Activated gamma-delta T cell treated with Interleukin-2 at 50 U/mL for 16 hours (primary cell): ENCODE measurements at regions not wholly inside any gene's neighbourhood (a gene's known extent, or its start where the extent isn't known, plus 50 kb on each side); places are given as distances from the start of the nearest gene placed in this dataset.

ENCODE experiments used
- DNase-seq: peaks from one replicate; pipeline ENCODE4 v3.0.0-alpha.2; 2020

DNA sequence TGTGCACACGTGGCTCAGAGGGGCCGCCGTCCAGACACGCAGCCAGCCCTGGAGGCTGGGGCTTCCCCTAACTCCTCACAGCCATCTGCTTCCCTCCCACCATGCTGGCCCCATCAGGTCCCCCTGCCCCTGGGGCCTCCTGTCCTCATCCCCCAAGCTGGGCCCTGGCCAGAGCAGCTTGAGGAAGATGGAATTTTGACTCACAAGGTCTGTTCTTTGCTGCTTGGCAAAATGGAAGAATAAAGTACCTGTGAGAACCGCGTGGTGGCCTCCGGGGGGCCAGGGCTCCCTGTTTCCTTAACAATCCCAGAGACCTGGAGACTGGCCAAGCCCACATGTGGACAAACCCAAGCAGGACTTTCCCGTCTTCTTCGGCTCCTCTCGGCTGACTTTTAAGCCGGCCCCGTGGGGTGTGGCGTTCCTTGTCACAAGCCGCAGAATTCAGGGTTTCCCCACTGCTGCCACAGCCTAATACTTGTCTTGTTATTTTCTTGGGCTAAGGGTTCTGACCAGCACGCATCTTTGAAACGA, 872.8 kb downstream of the BRD1 start:
- DNase-seq, result peak; percentile 0

DNA sequence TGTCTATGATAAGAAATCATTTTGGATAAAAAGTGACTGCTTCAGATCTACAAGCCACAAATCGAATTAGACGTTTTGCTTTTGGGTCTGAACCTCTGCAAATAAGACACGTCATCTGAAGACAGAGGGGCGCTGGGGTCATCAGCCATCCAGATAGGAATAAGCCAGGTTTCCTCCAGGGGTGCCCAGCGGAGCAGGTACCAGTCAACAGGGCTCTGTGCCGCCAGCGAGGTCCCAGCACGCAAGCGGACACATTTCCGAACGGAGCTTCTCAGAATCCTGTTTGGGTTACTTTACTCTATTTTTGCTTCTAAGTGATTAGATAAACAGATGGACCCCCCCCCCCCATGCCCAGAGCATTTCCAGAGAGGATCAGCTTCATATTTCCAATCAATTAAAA, 873.8 kb downstream of the BRD1 start:
- no peak for DNase-seq

DNA sequence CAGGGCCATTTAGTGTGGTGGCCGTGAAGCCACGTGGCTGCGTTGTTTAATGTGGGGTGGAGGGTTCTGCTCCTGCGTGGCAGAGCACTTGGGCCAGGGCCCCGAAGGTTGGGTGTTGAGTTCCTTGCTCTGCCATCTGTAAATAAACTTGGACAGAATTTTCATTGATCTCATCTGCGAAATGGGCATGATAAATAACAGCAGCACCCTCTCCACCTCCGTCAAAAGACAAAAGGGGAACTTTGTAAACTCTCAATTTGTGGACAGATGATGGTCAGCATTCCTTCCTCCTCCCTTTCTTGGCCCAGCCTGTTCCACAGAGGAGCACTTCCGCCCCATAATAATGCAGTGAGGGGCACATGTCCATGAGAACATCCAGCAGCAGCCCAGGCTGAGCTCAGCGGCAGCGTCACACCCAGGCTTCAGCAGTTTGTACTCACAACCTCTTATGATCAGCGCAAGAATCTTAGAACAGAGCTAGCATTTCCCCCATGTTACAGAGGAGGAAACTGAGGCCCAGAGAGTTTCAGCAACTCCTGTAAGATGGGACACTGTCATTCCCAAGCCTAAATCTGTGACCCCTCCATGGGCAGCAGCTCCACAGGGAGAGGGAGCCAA, 874.5 kb downstream of the BRD1 start:
- DNase-seq, result no peak

DNA sequence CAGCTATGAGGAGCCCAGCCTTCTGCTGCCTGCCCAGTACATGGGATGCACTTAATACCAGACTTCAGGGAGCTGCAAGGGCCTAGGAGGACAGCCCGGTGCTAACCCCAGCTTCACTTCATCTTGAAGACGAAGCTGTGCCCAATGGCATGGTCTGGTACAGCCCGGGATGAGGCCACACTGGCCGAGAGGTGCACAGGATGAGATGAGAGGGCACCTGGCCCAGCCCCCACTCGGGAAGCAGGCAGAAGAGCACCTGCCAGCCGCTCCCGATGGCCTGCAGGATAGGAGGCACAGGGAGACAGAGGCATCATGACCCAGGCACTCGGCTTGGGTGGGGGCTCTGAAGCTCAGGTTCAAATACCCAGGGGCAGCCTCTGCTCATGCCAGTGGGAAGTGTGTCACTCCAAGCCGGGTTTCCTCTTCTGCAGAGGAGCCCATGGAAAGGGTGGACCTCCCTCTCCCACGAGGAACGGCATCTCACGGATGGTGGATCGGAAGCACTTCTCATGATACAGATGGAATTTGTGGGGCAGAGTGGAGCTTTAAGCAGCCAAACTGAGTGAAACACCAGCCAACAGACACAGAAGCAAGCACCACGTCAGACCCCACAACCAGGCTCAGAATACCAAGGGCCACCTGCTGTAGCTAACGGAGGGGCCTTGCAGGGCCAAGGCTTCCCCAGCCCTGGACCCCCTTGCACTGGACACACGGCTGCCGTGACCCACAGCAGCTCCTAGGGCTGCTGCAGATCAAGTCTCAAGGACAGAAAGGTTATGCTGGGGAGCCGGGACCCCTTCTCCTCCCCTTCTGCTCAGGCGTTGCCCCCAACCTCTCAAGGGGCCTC, 875.2 kb downstream of the BRD1 start:
- no peak for DNase-seq

DNA sequence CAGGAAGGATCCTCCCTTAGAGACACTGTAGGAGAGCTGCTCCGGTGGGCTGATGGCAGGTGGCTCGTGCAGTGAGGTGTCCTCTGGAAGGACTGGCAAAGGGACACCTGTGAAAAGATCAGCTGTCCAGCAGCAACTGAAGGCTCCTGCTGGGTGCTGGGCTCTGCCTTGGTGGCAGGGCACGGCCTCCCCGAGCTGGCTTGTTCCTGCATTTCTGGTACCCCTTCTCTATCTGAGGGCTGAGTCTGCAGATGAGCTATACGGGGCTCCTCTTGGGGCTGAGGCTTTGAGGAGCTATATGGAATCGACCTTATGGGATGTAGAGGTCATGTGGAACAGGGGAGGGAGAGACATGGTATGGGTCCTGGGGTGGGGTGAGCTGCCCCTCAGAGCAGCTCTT, 875.8 kb downstream of the BRD1 start:
- DNase-seq, result no peak

DNA sequence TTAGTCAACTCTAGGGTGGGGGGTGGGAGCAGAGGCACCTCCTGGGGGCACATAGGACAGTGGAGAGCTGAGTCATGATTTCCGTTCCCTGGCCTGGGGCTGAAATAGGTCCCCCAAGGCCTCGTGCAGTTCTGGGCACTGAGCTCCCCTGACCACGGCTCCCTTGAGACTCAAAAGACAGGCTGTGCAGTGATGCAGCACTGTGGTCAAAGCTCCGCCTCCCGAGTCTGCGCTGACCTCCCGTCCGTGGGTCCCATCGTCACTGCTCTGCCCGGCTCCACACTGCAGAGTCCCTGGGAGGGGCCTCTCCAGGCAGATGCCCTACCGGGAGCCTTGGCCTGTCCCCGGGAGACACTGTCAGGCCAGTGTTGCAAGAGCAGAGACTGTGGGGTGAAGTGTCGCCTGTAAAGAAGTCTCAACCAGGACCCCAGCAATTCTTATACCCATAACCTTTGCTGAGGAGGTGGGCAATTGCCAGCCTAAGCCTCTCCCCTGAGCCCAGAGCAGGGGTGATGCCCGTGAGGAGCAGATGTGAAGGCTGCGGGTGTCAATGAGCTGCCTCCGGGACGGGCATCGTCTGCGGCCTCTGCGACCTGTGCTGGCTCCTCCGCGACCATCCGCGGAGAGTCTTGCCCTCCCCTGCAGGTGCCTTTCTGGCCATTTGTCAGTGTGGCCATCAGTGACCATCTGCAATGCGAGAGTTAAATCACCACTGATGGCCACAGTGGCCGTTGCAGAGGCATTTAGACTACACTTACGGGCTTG, 877.3 kb downstream of the BRD1 start:
- DNase-seq, result peak; percentile 0

DNA sequence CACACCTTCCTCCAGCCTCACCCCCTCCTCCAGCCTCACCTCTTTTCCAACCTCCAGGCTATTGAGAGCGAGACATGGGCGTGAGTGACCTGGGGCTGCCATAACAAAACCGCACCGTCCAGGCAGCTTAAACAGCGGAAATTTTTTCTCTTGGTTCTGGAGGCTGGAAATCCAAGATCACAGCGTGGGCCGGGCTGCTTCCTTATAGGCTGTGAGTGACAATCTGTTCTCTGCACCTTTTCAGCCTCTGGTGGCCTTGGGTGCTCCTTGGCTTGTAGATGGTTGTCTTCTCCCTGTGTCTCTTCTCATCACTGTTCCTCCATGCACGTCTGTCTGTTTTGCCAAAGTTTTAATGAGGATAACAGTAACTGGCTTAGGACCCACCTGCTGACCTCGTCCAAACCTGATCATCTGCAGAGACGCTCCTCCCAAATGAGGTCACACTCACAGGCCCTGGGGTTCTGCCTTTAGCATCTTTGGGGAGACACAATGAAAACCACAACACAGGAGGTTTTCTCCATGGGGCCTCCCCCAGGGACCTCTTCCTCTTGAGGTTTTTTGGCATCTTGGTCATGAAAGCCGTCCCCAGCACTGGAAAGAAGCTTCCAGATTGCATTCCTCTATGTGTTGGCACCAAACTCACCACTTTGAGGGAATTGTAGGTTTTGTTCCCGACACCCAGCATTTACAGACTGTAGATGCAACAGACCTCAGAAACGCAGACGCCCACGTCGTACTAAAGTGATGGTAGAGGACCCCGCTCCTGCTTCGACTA, 878.1 kb downstream of the BRD1 start:
- no peak for DNase-seq

DNA sequence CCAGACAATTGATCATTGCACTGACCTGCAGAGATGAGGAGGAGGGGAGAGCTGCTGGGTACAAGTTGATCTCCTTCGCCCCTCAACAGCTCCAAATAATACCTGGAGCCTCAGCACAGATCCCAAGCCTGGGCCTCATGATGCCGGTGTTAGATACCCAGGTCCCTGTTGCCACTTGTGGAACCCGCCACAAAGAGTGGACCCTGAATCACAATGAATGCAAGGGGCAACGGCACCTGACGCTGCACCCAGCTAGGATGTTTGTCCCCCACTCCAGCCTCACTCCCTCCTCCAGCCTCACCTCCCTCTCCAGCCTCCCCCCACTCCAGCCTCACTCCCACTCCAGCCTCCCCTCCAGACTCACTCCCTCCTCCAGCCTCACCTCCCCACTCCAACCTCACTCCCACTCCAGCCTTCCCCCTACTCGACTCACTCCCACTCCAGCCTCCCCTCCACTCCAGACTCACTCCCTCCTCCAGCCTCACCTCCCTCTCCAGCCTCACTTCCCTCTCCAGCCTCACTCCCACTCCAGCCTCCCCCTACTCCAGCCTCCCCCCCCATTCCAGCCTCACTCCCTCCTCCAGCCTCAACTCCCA, 879.0 kb downstream of the BRD1 start:
- no peak for DNase-seq

DNA sequence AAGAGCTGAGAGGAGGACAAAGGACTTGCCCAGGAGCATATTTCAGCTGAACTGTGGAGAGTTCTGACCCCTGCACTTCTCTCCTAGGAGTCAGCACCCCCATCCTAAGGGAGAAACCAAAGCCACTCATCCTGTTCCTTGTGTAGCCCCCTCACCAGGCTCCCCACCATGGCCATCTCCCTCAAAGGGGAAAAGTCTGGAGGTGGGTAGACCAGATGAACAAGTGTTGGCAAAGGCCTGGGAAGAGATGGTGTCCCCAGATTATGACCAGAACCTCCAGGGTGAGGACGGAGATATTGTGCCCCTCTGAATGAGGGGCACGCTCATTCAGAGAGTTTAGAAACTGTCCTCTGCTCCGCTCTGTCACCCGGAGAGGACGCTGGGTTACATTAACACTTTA, 880.0 kb downstream of the BRD1 start:
- no peak for DNase-seq

DNA sequence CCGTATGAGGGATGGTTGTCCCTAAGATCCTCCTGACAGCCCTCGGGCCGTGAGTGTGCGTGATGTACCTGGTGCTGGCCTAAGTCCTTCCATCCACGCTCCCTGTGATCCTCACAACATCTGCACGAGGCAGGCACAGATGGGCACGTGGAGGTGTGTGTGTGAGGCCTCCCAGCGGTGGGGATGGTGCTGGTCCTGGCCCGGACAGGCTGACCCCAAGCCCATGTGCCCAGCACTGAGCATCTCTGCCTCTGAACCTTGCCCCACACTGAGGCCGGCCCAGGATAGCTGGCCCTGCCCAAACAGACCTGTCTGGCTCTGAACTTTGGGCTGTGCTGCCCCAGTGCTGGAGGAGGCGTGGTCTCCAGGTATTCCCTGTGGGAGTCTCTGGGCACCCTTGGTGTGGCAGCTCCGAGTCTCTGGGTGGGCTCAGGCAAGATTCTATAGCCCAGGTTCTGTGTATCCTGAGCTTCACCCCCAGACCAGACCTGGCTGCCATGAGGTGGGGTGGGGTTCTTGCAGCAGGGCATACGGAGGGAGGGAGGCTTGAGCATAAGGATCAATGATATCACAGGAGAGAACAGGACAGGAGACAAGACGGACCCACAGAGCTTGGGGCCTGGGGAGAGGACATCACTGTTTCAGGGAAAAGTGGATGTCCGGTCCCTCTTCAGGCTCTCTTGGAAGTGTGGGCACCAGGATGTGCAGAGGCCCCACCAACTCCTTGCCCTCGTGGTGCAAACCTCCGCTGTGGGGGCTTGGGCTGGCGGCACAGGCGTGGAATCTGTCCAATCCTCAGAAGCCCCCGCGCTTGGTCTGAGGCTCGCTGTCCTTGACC, 881.8 kb downstream of the BRD1 start:
- DNase-seq, result no peak

DNA sequence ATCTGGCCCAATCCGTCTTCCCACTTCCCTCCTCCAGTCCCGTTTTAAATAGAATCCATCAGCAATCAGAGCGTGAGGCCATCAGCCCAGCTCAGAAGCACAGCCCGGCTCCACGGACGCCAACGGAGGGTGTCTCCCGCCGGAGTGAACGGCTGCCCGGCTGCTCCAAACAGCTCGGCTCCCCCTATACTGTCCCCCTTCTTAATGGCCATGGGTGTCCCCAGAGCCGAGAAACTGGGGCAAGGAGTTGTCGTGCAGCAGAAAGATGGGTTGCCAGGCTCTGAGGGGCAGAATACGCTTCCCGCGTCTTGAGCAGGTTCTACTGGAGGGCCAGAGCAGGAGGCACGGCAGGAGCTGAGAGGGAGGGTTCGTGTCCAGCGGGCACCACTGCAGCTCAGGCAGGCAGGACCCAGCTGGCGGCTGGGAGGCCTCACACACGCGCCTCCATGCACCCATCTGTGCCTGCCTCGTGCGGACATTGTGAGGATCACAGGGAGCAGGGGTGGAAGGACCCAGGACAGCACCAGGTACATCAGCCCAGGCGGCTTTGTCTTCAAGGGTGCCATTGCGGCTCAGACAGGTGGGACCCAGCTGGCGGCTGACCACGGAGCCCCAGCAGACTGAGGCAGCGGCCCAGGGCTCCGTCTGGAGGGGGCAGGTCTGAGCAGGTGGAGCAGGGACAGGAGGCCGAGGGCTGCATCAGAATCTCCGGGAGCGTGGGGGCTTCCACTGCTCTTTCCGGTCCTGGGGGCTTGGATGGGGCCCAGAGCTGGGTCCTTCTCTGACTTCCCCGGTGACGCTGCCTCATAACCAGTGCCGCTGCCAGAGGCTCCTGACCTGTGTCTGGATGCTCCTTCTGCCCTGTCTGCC, 882.7 kb downstream of the BRD1 start:
- DNase-seq, result no peak

DNA sequence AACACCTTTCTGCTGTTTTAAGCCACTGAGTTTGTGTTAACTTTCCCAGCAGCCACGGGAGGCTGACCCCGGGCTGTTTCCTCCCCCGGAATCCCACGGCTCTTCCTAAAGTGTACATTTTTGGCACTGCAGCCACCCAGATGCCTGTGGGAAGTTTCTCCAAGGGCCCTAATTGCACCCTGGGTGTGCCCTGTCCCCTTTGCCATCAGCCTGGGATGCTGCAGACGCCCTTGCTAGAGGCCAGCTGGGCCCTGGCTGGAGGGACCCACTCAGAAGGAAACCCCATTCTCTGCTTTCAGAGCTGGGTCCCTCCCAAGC, 883.3 kb downstream of the BRD1 start:
- no peak for DNase-seq

DNA sequence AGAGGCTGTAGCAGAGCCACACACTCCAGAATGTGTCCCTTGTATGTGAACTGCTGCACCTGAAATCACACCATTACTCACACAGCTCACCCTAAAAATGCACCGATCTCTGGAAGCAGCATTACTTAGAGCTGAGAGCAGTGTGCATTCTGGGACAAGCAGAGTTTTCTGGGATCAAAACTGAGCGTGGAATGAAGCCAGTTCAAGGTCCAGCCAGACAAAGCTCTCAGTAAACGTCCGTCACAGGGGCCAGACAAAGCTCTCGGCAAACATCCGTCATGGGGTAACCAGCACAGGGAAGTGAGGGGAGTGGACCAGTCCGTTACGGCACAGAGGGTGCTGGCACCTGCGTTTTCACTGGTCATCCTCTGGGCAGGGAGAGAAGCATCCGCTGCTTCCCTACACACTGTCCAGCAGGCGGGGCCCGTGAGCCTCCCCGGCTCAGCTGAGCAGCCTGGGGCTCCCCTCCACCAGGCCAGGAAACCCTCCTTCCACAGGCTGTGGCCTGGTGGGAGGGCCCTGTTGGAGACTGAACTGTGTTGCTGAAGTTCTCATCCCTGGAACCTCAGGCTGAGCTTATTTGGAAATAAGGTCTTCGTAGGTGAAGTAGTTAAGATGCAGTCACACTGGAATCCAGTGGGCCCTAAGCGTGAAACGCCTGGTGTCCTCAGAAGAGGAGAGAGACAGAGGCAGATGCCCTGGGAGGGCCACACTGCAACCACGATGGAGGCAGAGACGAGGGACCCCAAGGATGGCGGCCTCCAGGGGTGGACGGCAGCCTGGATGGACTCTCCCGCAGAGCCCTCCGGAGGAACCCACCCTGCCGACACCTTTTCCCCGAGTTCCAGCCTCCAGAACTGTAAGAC, 883.9 kb downstream of the BRD1 start:
- DNase-seq, result no peak

DNA sequence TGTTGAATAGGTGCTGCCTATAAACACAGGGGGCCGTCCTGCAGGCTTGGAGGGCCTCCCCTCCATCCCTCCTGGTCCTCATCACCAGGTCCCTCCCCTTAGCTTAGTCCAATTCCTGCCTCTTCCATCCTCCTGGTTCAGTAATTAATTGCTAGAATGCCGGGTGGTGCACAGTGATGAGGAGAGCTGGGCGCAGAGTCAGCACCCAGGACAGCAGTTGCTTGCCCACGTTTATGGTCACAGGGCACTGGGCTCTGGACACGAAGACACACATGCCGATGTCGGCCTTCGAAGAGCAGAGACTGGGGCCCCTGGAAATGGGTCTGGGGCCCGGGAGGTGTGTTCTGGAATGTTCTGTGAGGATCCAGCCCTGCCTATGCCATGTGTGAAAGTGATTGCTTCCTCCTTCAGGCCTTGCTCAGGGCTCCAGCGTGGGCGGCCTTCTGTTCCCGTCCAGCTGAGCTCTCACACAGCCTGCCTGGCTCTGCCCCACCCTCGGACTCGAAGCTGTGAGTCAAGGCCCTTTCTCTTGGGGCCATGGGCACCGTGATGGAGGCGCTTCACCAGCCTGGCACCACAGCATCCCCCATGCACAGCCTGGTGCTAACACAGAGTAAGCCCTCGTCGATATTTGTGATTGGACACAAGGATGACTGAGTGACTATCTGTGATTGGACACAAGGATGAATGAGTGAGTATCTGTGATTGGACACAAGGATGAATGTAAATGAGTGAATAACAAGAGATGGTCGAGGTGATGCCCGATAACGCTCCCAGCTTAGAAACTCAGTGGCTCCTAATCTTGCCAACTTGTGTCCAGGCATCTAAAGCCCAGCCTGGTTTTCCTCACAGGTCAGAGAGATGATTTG, 884.7 kb downstream of the BRD1 start:
- no peak for DNase-seq

DNA sequence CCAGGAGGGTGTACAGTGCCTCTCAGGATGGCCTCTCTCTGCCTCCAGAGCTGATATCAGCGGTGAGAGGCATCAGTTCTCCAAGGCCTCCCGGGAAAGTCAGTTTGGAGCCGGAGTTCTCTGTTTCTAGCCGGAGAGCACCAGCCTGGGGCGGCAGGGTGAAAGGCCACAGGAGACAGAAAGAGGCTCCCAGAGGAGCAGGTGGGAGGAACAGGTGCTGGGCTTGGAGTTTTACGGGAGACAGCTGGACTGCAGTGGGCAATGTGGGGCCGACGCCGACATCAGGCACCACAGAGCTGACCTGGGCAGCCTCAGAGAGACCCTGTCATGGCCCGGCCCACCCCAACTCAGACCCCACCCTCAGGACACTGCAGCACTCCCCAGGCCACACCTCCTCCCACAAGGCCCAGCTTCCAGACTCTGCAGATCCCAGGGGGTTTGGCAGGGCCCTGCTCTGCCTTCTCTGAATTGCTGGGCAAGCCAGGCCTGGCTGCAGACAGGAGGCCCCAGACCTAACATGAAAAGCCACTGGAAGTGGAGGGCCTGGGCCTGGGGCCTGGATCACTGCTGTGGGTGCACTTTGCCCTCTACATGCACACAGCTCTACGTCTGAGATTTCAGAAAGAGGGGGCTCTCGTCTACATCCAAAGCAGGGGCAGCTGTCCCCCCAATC, 885.6 kb downstream of the BRD1 start:
- DNase-seq, result no peak

DNA sequence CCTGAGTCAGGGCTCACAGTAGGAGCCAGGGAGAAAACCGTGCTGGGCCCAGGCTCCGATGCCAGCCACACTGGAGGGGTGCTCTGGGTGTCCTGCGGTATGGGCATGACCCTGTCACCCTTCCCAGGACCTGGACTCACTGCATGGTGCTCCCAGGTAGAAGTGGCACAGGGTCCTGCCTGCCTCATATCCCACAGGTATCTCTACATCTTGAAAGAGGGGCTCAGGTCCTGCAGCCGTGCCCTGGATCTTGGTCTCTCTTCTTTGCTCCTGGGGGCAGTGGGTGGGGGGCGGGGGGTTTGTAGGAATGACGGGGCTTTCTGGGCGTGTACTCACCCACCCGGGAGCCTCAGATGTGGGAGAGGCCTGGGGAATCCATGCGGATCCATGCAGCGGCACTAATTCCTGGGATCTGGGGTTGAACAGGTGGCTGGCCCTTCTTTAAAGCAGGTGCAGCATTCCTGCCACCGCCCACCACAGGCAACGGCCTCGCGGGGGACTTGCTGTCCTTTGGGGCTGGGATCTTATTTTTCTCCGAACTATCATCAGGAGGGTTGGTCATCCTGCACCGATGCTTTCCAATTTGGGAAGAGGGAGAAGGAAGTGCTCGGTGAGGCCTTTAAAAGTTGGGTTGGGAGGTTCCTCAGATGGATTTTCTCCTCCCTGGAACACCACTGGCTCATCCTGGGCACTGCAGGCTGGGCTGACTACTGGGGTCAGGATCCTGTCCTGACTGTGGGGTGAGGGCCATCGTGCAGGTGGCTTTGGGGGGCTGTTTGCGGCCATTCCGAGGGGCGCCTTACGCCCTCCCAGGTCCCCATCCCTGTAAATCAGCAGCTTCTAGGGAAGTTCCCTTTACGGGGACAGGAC, 886.4 kb downstream of the BRD1 start:
- DNase-seq, result no peak
